GM18511 (cell line): ENCODE measurements at regions not wholly inside any gene's neighbourhood (a gene's known extent, or its start where the extent isn't known, plus 50 kb on each side); places are given as distances from the start of the nearest gene placed in this dataset.

ENCODE experiments used
- ATAC-seq: cut with Tn5 transposase; IDR thresholded peaks from one replicate; pipeline ENCODE4 v1.9.1; 2021; ENCODE audit warnings: mild to moderate bottlenecking, moderate library complexity; ENCODE audit not compliant: unreplicated experiment

GRCh38 chrX:148354916-148355315 lies 145.5 kb upstream of the AFF2 start:
- ATAC-seq: no peak

GRCh38 chrX:148361641-148362040 lies 138.8 kb upstream of the AFF2 start:
- ATAC-seq: no peak

- ATAC-seq: no peak
These were observed 136.8 kb upstream of the AFF2 start for GRCh38 chrX:148363471-148364235.

- ATAC-seq: no peak
These were observed 135.2 kb upstream of the AFF2 start for GRCh38 chrX:148365233-148365632.

GRCh38 chrX:148371291-148371690 lies 129.1 kb upstream of the AFF2 start:
- ATAC-seq: no peak

- ATAC-seq: no peak
These were observed 127.5 kb upstream of the AFF2 start for GRCh38 chrX:148372925-148373324.

- no peak for ATAC-seq
These were observed 124.1 kb upstream of the AFF2 start for GRCh38 chrX:148376342-148376741.

- peak; percentile 8 for ATAC-seq
These were observed 120.3 kb upstream of the AFF2 start for GRCh38 chrX:148380107-148380506.

GRCh38 chrX:148380650-148381561 lies 119.5 kb upstream of the AFF2 start:
- peak; percentile 91 for ATAC-seq

GRCh38 chrX:148381603-148382002 lies 118.8 kb upstream of the AFF2 start:
- peak; percentile 26 for ATAC-seq

GRCh38 chrX:148382983-148383382 lies 117.4 kb upstream of the AFF2 start:
- no peak for ATAC-seq

GRCh38 chrX:148385471-148385870 lies 114.9 kb upstream of the AFF2 start:
- ATAC-seq: no peak

GRCh38 chrX:148389629-148390028 lies 110.8 kb upstream of the AFF2 start:
- ATAC-seq: no peak

GRCh38 chrX:148412006-148412405 lies 88.4 kb upstream of the AFF2 start:
- no peak for ATAC-seq

- ATAC-seq: peak; percentile 56
These were observed 84.3 kb upstream of the AFF2 start for GRCh38 chrX:148416142-148416541.

GRCh38 chrX:148416931-148417330 lies 83.5 kb upstream of the AFF2 start:
- ATAC-seq: no peak

GRCh38 chrX:148417934-148418333 lies 82.5 kb upstream of the AFF2 start:
- no peak for ATAC-seq

GRCh38 chrX:148422526-148422925 lies 77.9 kb upstream of the AFF2 start:
- no peak for ATAC-seq

GRCh38 chrX:148424570-148424969 lies 75.8 kb upstream of the AFF2 start:
- no peak for ATAC-seq

GRCh38 chrX:148426467-148426866 lies 74.0 kb upstream of the AFF2 start:
- ATAC-seq: no peak

GRCh38 chrX:148441387-148441786 lies 59.0 kb upstream of the AFF2 start:
- ATAC-seq: no peak

GRCh38 chrX:148443216-148443615 lies 57.2 kb upstream of the AFF2 start:
- ATAC-seq: no peak
